ENCODE measurements at regions not wholly inside any gene's neighbourhood (a gene's known extent, or its start where the extent isn't known, plus 50 kb on each side); places are given as distances from the start of the nearest gene placed in this dataset.

DNA sequence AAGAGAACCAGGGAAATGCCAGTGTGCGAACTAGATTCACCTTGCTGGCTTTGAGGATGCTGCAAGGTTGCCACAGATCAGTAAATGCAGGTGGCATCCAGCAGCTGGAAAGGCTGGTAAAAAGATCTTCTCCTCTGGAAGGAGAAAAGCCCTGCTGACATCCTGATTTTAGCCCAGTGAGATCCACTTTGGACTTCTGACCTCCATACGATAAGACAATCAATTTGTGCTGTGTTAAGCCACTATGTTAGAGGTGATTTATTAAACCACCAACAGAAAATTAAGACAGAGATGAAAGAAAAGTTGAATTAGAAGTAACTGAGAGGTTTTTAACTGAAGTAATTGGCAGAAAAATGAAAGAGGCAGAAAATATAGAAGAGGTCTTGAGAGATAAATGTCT is 283.8 kb upstream of the CDH12 start:
- Histone ChIP-seq H3K4me2 (ENCODE audit: insufficient read depth, insufficient read length, low read length) (no peak overlapping the region), H4K5ac (ENCODE audit: insufficient read length, low read depth, low read length) (no peak overlapping the region), H2AK5ac (ENCODE audit: insufficient read length, low read length) (no peak overlapping the region), H2BK20ac (ENCODE audit: low read depth, low read length, poor library complexity, severe bottlenecking) (no peak overlapping the region), H3K18ac (ENCODE audit: insufficient read length, low read depth, low read length) (no peak overlapping the region), H4K91ac (ENCODE audit: insufficient read length, low read depth, low read length) (no peak overlapping the region), H3K4me1 (ENCODE audit: insufficient read depth, low read length) (no peaks in the 10 kb centered on the region), H3K27ac (ENCODE audit: insufficient read length, low read depth, low read length) (no peak overlapping the region), H3K9me3 (ENCODE audit: control insufficient read depth, low read depth, low read length) (no peaks in the 10 kb centered on the region), H3K79me2 (ENCODE audit: insufficient read depth, low read length) (no peaks in the 10 kb centered on the region), H3K23ac (ENCODE audit: insufficient read length, low read depth, low read length) (no peak overlapping the region), H2BK15ac (ENCODE audit: low read depth, low read length) (no peak overlapping the region), H2BK12ac (ENCODE audit: insufficient read length, low read depth, low read length) (no peak overlapping the region), H4K20me1 (ENCODE audit: control insufficient read depth, insufficient read depth, insufficient read length) (no peaks in the 10 kb centered on the region), H3K23me2 (ENCODE audit: insufficient read length, low read depth, low read length, poor library complexity, severe bottlenecking) (no peaks in the 10 kb centered on the region), H3T11ph (ENCODE audit: low read length) (no peak overlapping the region), H2AFZ (ENCODE audit: low read length) (no peak overlapping the region), H3K56ac (ENCODE audit: insufficient read length, low read depth, low read length) (no peak overlapping the region), H3K27me3 (ENCODE audit: insufficient read depth, low read length) (no peaks in the 10 kb centered on the region), H3K14ac (ENCODE audit: insufficient read depth, low read length) (no peak overlapping the region), H2BK120ac (ENCODE audit: low read depth, low read length, poor library complexity, severe bottlenecking) (no peak overlapping the region), H2BK5ac (ENCODE audit: insufficient read length, low read length) (no peak overlapping the region), H4K8ac (replicated peaks; ENCODE audit: insufficient read length, low read depth, low read length) (no peak overlapping the region), H3K4ac (ENCODE audit: low read depth, low read length) (no peak overlapping the region), H3K79me1 (ENCODE audit: insufficient read depth, low read depth, low read length, poor library complexity, severe bottlenecking) (no peaks in the 10 kb centered on the region), H3K9ac (ENCODE audit: extremely low read depth, insufficient read length, low read length) (no peak overlapping the region)
- Mint-ChIP-seq H3K27ac (no peak overlapping the region), H3K4me3 (no peak overlapping the region), H3K36me3 (ENCODE audit: insufficient read depth in 1 of 3, low read depth in 3 of 3) (no peaks in the 10 kb centered on the region), H3K9me3 (no peaks in the 10 kb centered on the region; a peak in 1 of 5 replicates), H3K27me3 (ENCODE audit: low read depth) (no peaks in the 10 kb centered on the region; the same call in 1 of the 2 replicates), H3K4me1 (no peaks in the 10 kb centered on the region)
- WGBS (ENCODE audit: extremely low coverage, insufficient read length, low lambda C conversion rate): no CpG with 5 or more reads among the region's 2 CpGs
- TF ChIP-seq, protein P1, sequence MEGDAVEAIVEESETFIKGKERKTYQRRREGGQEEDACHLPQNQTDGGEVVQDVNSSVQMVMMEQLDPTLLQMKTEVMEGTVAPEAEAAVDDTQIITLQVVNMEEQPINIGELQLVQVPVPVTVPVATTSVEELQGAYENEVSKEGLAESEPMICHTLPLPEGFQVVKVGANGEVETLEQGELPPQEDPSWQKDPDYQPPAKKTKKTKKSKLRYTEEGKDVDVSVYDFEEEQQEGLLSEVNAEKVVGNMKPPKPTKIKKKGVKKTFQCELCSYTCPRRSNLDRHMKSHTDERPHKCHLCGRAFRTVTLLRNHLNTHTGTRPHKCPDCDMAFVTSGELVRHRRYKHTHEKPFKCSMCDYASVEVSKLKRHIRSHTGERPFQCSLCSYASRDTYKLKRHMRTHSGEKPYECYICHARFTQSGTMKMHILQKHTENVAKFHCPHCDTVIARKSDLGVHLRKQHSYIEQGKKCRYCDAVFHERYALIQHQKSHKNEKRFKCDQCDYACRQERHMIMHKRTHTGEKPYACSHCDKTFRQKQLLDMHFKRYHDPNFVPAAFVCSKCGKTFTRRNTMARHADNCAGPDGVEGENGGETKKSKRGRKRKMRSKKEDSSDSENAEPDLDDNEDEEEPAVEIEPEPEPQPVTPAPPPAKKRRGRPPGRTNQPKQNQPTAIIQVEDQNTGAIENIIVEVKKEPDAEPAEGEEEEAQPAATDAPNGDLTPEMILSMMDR (conservative IDR thresholded peaks at IDR 0.05): no peak
- DNase-seq: no peak

All from H9 (cell line).